ENCODE measurements at regions not wholly inside any gene's neighbourhood (a gene's known extent, or its start where the extent isn't known, plus 50 kb on each side); places are given as distances from the start of the nearest gene placed in this dataset.
"Not testable (repeated sequence)": the region's sequence is repeated elsewhere in the genome, so short reads cannot be mapped to it uniquely, and the experiment has no call there.

GRCh38 chr3:125864532-125864931 lies 104.4 kb upstream of the ROPN1B start:
- peak; percentile 17 to 50 for DNase-seq

- DNase-seq = not testable (repeated sequence)
Measured at GRCh38 chr3:125886006-125886405, 83.0 kb upstream of the ROPN1B start.

- DNase-seq = not testable (repeated sequence)
Measured at GRCh38 chr3:125899181-125899580, 69.8 kb upstream of the ROPN1B start.

- not testable (repeated sequence) for DNase-seq
Measured at GRCh38 chr3:125901473-125901872, 67.5 kb upstream of the ROPN1B start.

GRCh38 chr3:125903780-125904455 lies 65.1 kb upstream of the ROPN1B start:
- not testable (repeated sequence) for DNase-seq

- not testable (repeated sequence) for DNase-seq
Measured at GRCh38 chr3:125907279-125907678, 61.7 kb upstream of the ROPN1B start.

GRCh38 chr3:125910851-125911250 lies 58.1 kb upstream of the ROPN1B start:
- not testable (repeated sequence) for DNase-seq

- DNase-seq = not testable (repeated sequence)
Measured at GRCh38 chr3:125914608-125915436, 54.2 kb upstream of the ROPN1B start.

- TF ChIP-seq POLR2A (IDR thresholded peaks at IDR 0.05; ENCODE audit: low read length) = peak; percentile 29
- peak in 1 of 2 experiments; percentile 56 for DNase-seq
Measured at GRCh38 chr3:125915437-125915787, 53.6 kb upstream of the ROPN1B start.

- peak; percentile 99 for DNase-seq
Measured at GRCh38 chr3:125915792-125916375, 53.1 kb upstream of the ROPN1B start.

GRCh38 chr3:125916376-125916978 lies 52.5 kb upstream of the ROPN1B start:
- peak; percentile 98 for DNase-seq
- TF ChIP-seq POLR2A (IDR thresholded peaks at IDR 0.05; ENCODE audit: low read length) (peak; percentile 45), GATA1 (IDR thresholded peaks at IDR 0.05; ENCODE audit: low read depth, low read length) (no peak)

GRCh38 chr3:125917020-125917549 lies 51.9 kb upstream of the ROPN1B start:
- DNase-seq = peak; percentile 51 to 56

GRCh38 chr3:125918024-125918423 lies 51.0 kb upstream of the ROPN1B start:
- not testable (repeated sequence) for DNase-seq

- not testable (repeated sequence) for DNase-seq
Measured at GRCh38 chr3:125918451-125918850, 50.5 kb upstream of the ROPN1B start.

GRCh38 chr3:125918866-125919265 lies 50.1 kb upstream of the ROPN1B start:
- DNase-seq = not testable (repeated sequence)
